Neuronal stem cell (in vitro differentiated cells): ENCODE measurements at regions not wholly inside any gene's neighbourhood (a gene's known extent, or its start where the extent isn't known, plus 50 kb on each side); places are given as distances from the start of the nearest gene placed in this dataset.

Experiments used
- DNase-seq: peaks from one replicate; pipeline ENCODE4 v3.0.0-alpha.2; 2013; ENCODE audit warnings: low spot score
- H2AFZ ChIP-seq: one replicate; pipeline ENCODE4 v1.6.1; 2013; ENCODE audit warnings: mild to moderate bottlenecking, low read length, inconsistent platforms
- H2AK5ac ChIP-seq: 2 replicates; pipeline ENCODE4 v1.6.1; 2013; ENCODE audit warnings: low read depth, mild to moderate bottlenecking, inconsistent platforms, low read length, moderate library complexity, mixed read lengths
- H2BK120ac ChIP-seq: 2 replicates; pipeline ENCODE4 v1.6.1; 2013; ENCODE audit warnings: low read depth, mild to moderate bottlenecking, inconsistent platforms, low read length, moderate library complexity, mixed read lengths
- H2BK12ac ChIP-seq: one replicate; pipeline ENCODE4 v1.6.1; 2013; ENCODE audit warnings: low read length, inconsistent platforms
- H2BK15ac ChIP-seq: 2 replicates; pipeline ENCODE4 v1.6.1; 2013; ENCODE audit warnings: mild to moderate bottlenecking, low read length, inconsistent platforms, mixed read lengths
- H2BK5ac ChIP-seq: one replicate; pipeline ENCODE4 v1.6.1; 2013; ENCODE audit warnings: inconsistent platforms, mild to moderate bottlenecking, low read length, moderate library complexity
- H3K14ac ChIP-seq: one replicate; pipeline ENCODE4 v1.6.1; 2013; ENCODE audit warnings: low read length, inconsistent platforms
- H3K18ac ChIP-seq: 2 replicates; pipeline ENCODE4 v1.6.1; 2013; ENCODE audit warnings: low read length, inconsistent platforms
- H3K23ac ChIP-seq: 2 replicates; pipeline ENCODE4 v1.6.1; 2013; ENCODE audit warnings: low read depth, mild to moderate bottlenecking, mixed read lengths, low read length, inconsistent platforms; ENCODE audit not compliant: poor library complexity
- H3K27ac ChIP-seq: replicated peaks from 3 replicates; pipeline ENCODE4 v1.5.1; 2013; ENCODE audit warnings: low read length, inconsistent platforms
- H3K27me3 ChIP-seq, 3 experiments: 2 replicates each; pipeline ENCODE4 v1.6.1; 2013; ENCODE audit warnings: low read length in 3 of 3, mild to moderate bottlenecking in 2 of 3, inconsistent platforms in 1 of 3, low read depth in 1 of 3, mixed read lengths in 1 of 3, moderate library complexity in 1 of 3; ENCODE audit not compliant: control insufficient read depth in 3 of 3, insufficient read depth in 3 of 3
- H3K36me3 ChIP-seq, 2 donors: replicated peaks in 1 of 2; 2 replicates each; pipeline ENCODE4 v1.6.1; 2013; ENCODE audit warnings: low read length in 2 of 2; ENCODE audit not compliant: control insufficient read depth in 2 of 2, insufficient read depth in 2 of 2
- H3K4ac ChIP-seq: 2 replicates; pipeline ENCODE4 v1.6.1; 2013; ENCODE audit warnings: inconsistent platforms, mild to moderate bottlenecking, low read length, moderate library complexity
- H3K4me1 ChIP-seq, 2 donors: 1 replicate in 1 of 2; 2 replicates in 1 of 2; pipeline ENCODE4 v1.6.1; 2013; ENCODE audit warnings: low read length in 2 of 2, low read depth in 1 of 2; ENCODE audit not compliant: control insufficient read depth in 2 of 2, insufficient read depth in 1 of 2
- H3K4me2 ChIP-seq: one replicate; pipeline ENCODE4 v1.6.1; 2013; ENCODE audit warnings: mild to moderate bottlenecking, low read length, inconsistent platforms; ENCODE audit not compliant: insufficient read depth, poor library complexity, severe bottlenecking
- H3K4me3 ChIP-seq, 2 donors: 2 replicates each; pipeline ENCODE4 v1.5.1; 2013; ENCODE audit warnings: low read length in 2 of 2, mild to moderate bottlenecking in 2 of 2, inconsistent platforms in 1 of 2, moderate library complexity in 1 of 2
- H3K79me1 ChIP-seq: one replicate; pipeline ENCODE4 v1.6.1; 2013; ENCODE audit warnings: low read depth, mild to moderate bottlenecking, inconsistent platforms, low read length, moderate library complexity
- H3K9ac ChIP-seq: one replicate; pipeline ENCODE4 v1.6.1; 2013; ENCODE audit warnings: mild to moderate bottlenecking, low read depth, low read length, inconsistent platforms; ENCODE audit not compliant: poor library complexity
- H3K9me3 ChIP-seq, 2 donors: replicated peaks in 1 of 2; 2 replicates each; pipeline versions ENCODE3 to v1.6.1; 2013; ENCODE audit warnings: low read length in 2 of 2, mild to moderate bottlenecking in 2 of 2, inconsistent platforms in 1 of 2, low read depth in 1 of 2, mixed read lengths in 1 of 2, moderate library complexity in 1 of 2; ENCODE audit not compliant: control insufficient read depth in 2 of 2, insufficient read depth in 1 of 2
- H4K8ac ChIP-seq: one replicate; pipeline ENCODE4 v1.6.1; 2013; ENCODE audit warnings: low read depth, mild to moderate bottlenecking, inconsistent platforms, low read length, moderate library complexity
- H4K91ac ChIP-seq: one replicate; pipeline ENCODE4 v1.6.1; 2013; ENCODE audit warnings: low read length, low read depth, mild to moderate bottlenecking, inconsistent platforms; ENCODE audit not compliant: poor library complexity
- WGBS, 2 donors: extraction: QIAGEN DNeasy Blood & Tissue Kit; methylation state at CpG; one replicate each; pipeline ENCODE4 v1.1.7; 2013; ENCODE audit warnings: missing lambda C conversion rate in 2 of 2, mixed read lengths in 1 of 2; ENCODE audit not compliant: insufficient read length in 2 of 2, insufficient replicate concordance in 1 of 2; ENCODE audit errors: extremely low coverage in 2 of 2; 5-methylcytosine and 5-hydroxymethylcytosine counted together

- peak overlapping the region; percentile 78 for H3K23ac ChIP-seq
- H2BK5ac ChIP-seq = no peak overlapping the region
- H3K4me1 ChIP-seq = peaks cover 0 to 1% of the 10 kb centered on the region in 2 donors
- H2BK12ac ChIP-seq = no peak overlapping the region
- H3K4me2 ChIP-seq = no peak overlapping the region
- no peak overlapping the region for H4K8ac ChIP-seq
- no peak overlapping the region for H3K27ac ChIP-seq
- no peak overlapping the region for H3K18ac ChIP-seq
- no peak overlapping the region for H4K91ac ChIP-seq
- H2BK120ac ChIP-seq = no peak overlapping the region
- no peaks in the 10 kb centered on the region for H3K27me3 ChIP-seq
- no peaks in the 10 kb centered on the region for H3K9me3 ChIP-seq
- no peak overlapping the region for H3K9ac ChIP-seq
- no peak overlapping the region for H3K14ac ChIP-seq
- H3K79me1 ChIP-seq = no peaks in the 10 kb centered on the region
- H2AK5ac ChIP-seq = no peak overlapping the region
- no peak for DNase-seq
- no peaks in the 10 kb centered on the region for H3K36me3 ChIP-seq
- no peak overlapping the region for H2BK15ac ChIP-seq
- no peak overlapping the region for H2AFZ ChIP-seq
- no peak overlapping the region for H3K4ac ChIP-seq
- no peak overlapping the region for H3K4me3 ChIP-seq
- WGBS, 2 donors = no CpG with 5 or more reads among the region's 1 CpG
Observed at GRCh38 chr9:38272710-38273109, 119.8 kb upstream of the ALDH1B1 start.

GRCh38 chr9:38271666-38272241 lies 120.7 kb upstream of the ALDH1B1 start:
- Histone ChIP-seq H2AFZ (no peak overlapping the region), H2BK120ac (no peak overlapping the region), H3K23ac (no peak overlapping the region), H3K4me2 (no peak overlapping the region), H2BK5ac (no peak overlapping the region), H3K4me3 (no peak overlapping the region), H4K8ac (no peak overlapping the region), H3K79me1 (no peaks in the 10 kb centered on the region), H2BK15ac (no peak overlapping the region), H3K4ac (no peak overlapping the region), H3K27me3 (no peaks in the 10 kb centered on the region), H2AK5ac (no peak overlapping the region), H3K27ac (no peak overlapping the region), H3K4me1 (no peaks in the 10 kb centered on the region), H3K36me3 (no peaks in the 10 kb centered on the region), H3K18ac (no peak overlapping the region), H3K9ac (no peak overlapping the region), H3K9me3 (no peaks in the 10 kb centered on the region), H4K91ac (no peak overlapping the region), H2BK12ac (no peak overlapping the region), H3K14ac (no peak overlapping the region)
- no CpG with 5 or more reads among the region's 3 CpGs for WGBS, 2 donors
- DNase-seq = no peak

- Histone ChIP-seq H2BK5ac (no peak overlapping the region), H4K91ac (no peak overlapping the region), H3K36me3 (no peaks in the 10 kb centered on the region), H3K4me2 (no peak overlapping the region), H4K8ac (no peak overlapping the region), H3K9me3 (no peaks in the 10 kb centered on the region), H2AK5ac (no peak overlapping the region), H3K27ac (no peak overlapping the region), H2AFZ (no peak overlapping the region), H3K14ac (no peak overlapping the region), H3K18ac (peak overlapping the region; percentile 17), H3K23ac (no peak overlapping the region), H3K79me1 (no peaks in the 10 kb centered on the region), H3K4me3 (no peak overlapping the region), H2BK120ac (no peak overlapping the region), H3K4ac (peak overlapping the region; percentile 53), H3K9ac (no peak overlapping the region), H2BK15ac (no peak overlapping the region), H3K4me1 (no peaks in the 10 kb centered on the region), H2BK12ac (no peak overlapping the region), H3K27me3 (no peaks in the 10 kb centered on the region)
- no CpG with 5 or more reads among the region's 4 CpGs for WGBS, 2 donors
- DNase-seq = no peak
Observed at GRCh38 chr9:38269775-38270174, 122.7 kb upstream of the ALDH1B1 start.

- H3K9ac ChIP-seq = no peak overlapping the region
- H2BK12ac ChIP-seq = no peak overlapping the region
Observed at GRCh38 chr9:38263532-38263931, 129.0 kb upstream of the ALDH1B1 start.

More at GRCh38 chr9:38263532-38263931, 129.0 kb upstream of the ALDH1B1 start:
- Histone ChIP-seq H3K9me3 (peaks cover 0 to 2% of the 10 kb centered on the region in 2 donors), H4K8ac (no peak overlapping the region), H3K4me2 (no peak overlapping the region), H3K79me1 (no peaks in the 10 kb centered on the region), H2BK120ac (no peak overlapping the region), H2BK15ac (no peak overlapping the region), H3K27ac (no peak overlapping the region), H3K36me3 (no peaks in the 10 kb centered on the region), H2AFZ (no peak overlapping the region), H3K18ac (no peak overlapping the region), H3K14ac (no peak overlapping the region), H3K4me1 (no peaks in the 10 kb centered on the region), H3K27me3 (no peaks in the 10 kb centered on the region), H3K23ac (no peak overlapping the region), H2BK5ac (no peak overlapping the region), H3K4ac (no peak overlapping the region), H3K4me3 (no peak overlapping the region), H2AK5ac (no peak overlapping the region), H4K91ac (no peak overlapping the region)
- DNase-seq = no peak
- no CpG with 5 or more reads among the region's 1 CpG for WGBS, 2 donors
